HPDE6-E6E7 (cell line): ENCODE measurements at regions not wholly inside any gene's neighbourhood (a gene's known extent, or its start where the extent isn't known, plus 50 kb on each side); places are given as distances from the start of the nearest gene placed in this dataset.

Source experiments
- DNase-seq: peaks from one replicate; pipeline ENCODE4 v3.0.0; 2011; ENCODE audit warnings: missing footprints; ENCODE audit errors: extremely low spot score

DNA sequence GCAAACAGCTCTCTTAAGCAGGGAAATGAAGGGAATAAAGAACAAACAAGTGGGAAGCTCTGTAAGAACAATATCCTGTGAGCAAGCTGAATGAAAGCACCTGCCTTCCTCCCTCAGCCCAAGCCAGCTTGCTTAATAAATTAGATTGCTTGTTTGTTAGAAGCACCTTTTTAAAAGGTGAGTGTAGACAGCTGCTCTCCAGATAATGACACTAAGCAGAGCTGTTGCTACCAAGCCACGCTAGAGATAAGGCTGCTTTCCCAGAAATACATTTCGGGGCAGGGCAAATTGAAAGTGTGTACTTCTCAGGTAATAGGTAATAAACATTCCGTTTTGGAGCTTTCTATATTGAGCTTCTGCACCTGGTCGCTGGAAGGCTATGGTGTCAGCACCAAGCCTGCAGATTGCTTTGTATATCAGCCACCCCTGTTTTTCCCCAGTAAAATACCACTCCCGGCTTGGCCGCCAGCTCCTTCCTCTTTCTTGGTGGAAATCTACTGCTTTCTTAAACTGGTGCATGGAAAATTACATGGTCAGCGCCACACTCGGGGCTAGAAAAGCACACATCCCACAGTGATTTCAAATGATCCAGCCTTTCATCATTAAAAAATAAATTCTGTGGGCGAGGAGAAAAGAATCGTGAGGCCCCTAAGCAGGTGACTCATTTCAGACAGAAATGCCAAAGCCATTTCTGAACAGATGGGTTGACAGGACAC lies 151.3 kb downstream of the ETS2 start:
- DNase-seq, result no peak

DNA sequence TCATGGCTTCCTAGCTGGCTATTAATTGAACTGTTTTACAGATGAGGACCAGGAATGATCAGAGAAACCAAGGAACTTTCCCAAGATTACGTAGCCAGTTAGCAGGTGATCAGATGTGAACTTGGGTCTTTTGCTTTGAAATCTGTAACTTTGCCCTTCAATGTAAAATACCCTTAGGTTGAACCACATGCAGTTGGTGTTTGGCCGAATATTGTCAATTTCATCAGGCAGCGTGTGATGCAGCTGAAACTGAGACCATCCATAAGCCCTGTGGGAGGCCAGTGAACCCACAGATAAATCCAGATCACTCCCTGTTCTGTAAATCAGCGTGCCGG lies 150.8 kb downstream of the ETS2 start:
- DNase-seq, result no peak

- DNase-seq, result no peak
These were observed 150.3 kb downstream of the ETS2 start for GRCh38 chr21:38956007-38956406.

DNA sequence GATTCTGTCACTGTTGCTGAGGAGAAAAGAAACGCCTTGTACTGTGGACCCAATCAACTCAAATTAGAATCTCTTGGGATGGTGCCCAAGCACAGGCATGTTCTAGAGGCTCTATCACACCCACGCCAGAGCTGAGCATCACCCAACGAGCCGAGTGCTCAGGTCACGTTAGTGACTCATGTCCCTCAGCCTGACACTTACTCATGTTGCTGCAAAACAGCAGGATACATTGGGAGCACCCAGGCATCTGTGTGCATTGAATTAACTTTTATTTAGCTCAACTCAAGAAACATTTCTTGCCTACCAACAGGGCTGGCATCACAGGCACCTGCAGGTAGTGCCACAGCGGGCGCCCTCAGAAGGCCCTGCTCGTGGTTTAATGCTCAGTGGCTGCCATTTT lies 149.8 kb downstream of the ETS2 start:
- DNase-seq, result peak; percentile 76

GRCh38 chr21:38954588-38955004 lies 148.9 kb downstream of the ETS2 start:
- DNase-seq, result no peak

- no peak for DNase-seq
These were observed 147.8 kb downstream of the ETS2 start for GRCh38 chr21:38953516-38953915.

DNA sequence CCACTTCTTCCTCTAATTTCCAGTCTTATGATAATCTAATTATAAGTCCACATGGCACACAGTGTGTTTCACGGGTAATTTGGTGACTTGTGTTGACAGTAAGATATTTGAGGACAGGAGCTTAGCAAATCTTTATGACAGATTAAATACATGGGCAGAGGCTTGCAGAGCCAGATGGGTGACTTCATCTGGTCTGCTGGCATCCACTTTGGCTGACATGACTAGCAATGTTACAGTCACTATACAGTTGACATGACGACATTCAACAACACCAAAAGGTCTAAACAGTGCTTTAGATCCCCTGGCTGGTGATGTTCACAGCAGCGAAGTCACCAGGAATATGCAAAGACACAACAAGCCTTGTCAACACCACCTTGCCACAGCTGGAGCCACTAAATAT lies 147.2 kb downstream of the ETS2 start:
- DNase-seq, result no peak

DNA sequence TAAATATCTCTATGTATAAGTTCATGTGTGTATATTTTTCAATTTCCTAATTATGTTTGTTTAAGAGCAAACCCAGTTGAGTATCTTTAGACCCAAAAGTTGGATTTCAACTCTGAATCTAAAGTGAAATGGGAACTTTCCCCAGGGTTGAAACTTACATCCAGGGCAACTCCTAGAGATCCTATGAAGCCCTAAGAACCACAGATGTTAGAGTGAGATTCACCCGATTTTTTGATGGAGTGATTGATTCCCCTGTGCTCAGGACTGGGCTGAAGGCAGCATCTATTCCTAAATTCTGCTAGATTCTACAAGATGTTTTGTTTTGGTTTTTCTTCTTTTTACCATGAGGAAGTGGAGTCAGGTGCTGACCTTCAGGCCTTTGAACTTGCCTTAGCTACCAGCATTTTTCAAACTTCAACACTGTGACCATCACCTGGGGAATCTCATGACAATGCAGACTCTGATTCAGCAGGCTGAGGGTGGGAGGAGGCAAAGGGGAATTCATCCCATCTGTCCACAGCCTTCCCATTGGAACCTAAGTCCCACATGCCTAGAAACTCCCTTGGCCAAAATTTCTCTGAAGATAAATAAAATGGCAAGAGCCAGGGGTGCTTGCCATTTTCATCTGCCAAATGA lies 145.5 kb downstream of the ETS2 start:
- no peak for DNase-seq

DNA sequence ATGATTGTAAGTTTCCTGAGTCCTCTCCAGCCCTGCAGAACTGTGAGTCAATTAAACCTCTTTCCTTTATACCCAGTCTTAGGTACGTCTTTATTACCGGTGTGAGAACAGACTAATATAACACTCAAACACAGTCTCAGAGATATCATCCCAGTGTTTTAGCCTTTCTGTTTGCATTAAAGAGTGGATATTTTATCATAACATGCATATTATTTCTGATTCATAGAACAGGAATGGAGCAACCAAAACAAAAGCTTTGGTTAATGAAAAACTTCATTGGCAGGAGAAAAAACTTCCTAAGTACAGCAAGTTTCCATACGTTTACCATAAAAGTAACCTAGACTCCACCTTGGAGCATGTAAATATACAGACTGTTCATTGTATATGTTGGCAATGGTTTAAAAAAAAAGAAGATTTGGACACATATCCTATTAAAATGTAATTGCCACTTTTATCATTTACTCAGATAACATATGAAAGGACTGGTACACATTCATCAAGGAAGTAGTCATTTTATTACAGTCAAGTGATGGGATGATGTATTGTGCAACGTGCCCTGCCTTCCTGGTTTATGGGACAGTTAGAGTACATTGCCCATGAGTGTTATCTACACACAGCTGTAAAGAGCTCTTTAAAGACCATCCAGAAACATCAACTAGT lies 144.8 kb downstream of the ETS2 start:
- DNase-seq, result no peak

- DNase-seq, result no peak
These were observed 143.3 kb downstream of the ETS2 start for GRCh38 chr21:38949070-38949380.

GRCh38 chr21:38948377-38949069 lies 142.8 kb downstream of the ETS2 start:
- no peak for DNase-seq

DNA sequence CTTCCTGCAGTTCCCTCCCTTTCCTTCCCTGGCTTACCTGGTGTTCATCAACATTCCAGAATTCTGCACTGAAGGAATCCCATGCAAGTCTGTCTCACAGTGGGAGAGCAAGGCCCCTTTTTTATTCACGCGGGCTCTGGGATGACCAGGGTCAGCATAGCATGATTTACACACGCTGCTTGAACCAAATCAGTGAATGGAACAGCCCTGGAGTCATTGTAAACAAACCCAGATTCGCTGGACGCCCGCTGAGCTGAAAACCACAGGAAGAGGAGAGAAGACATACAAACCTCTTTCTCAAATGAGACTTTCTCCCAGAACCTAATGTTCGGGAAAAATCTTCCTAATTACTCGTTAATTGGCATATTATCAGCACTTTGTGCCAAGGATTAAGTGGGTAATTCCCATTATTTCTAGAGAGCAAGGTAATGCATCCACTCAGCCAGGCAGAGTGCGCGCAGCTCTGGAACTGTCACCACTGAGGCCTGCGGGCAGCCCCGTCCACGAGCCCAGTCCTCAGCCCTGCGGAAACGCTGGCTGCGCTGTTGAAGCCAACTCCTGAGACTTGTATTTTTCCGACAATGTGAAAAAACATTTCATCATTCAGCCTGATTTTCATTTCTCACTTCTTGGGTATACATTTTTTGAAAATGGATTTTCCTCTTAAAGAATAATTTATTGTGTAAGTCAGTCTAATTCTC lies 140.0 kb downstream of the ETS2 start:
- DNase-seq, result no peak

GRCh38 chr21:38944903-38945302 lies 139.2 kb downstream of the ETS2 start:
- no peak for DNase-seq

DNA sequence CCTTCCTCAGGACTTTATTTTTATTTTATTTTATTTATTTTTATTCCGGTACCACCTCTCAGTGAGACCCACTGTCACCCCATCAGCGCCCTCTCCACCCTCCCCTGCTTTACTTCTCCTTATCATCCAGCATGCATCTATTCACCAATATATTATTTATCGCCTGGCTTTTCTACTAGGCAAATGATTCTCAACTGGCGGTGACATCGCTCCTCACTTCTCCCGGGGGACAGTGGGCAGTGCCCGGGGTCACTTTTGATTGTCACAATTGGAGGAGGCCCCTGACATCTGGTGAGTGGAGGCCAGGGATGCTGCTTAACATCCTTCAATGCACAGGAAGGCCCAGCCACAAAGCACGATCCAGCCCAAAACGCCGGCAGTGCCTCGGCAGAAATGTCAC lies 138.7 kb downstream of the ETS2 start:
- DNase-seq, result no peak

- DNase-seq, result no peak
These were observed 137.1 kb downstream of the ETS2 start for GRCh38 chr21:38942748-38943211.

- no peak for DNase-seq
These were observed 133.0 kb downstream of the ETS2 start for GRCh38 chr21:38938769-38939168.

GRCh38 chr21:38938343-38938742 lies 132.6 kb downstream of the ETS2 start:
- DNase-seq, result no peak

DNA sequence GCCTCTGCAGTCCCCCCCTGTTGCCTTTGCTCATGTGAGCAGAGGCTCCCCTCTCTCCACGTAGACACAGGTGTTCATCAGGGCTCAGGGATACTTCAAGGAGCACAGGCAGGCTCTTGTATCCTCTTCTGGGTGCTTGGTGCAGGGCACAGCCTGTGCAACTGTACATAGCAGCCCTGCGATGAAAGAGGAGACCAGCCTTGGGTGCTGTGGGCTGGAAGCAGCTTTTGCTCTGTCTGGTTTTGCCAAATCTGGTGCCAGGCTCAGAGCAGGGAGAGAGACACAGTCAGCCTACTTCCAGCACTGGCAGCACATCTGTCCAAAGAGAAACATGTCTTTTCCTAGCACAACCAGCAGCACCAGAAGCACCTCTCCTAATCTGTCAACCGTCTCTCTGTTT lies 132.1 kb downstream of the ETS2 start:
- DNase-seq, result no peak

DNA sequence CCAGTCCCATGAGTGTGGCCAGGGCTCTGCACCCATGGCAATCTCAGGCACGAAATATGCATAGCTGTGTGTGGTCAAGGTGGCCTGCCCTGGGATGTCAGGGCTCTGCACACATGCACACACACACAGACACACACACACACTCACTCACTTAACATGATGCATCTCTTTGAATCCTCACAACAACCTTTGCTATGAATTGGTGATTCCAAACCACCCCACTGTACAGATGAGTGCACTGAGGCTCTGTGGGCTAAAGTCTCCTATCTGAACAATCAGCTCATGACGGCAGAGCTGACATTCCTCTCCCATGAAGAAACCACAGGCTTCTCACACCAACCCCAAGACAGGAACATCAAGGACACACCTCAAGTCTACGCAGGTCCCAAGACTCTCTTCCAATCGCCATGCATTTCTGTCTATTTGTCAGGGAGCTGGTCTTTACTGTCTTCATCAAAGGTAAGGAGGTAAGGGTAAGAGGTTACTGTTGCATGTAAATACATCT lies 131.6 kb downstream of the ETS2 start:
- DNase-seq, result no peak

DNA sequence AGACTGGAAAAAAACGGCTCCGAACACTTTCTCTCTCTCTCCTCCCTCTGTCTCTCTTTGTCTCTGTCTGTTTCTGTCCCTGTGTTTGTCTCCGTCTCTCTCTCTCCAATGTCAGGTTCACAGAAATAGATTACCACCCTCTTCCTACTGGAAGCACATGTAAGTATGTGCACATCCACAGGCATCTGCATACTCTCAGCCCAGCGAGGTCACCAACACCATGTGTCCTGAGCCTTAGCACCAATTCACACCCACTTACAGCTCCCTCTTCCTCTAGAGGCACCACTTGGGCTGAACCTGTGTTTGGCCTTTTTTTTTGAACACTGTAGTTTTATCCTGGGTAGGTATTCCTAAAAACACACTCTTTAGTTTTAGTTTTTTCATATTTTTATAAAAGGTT lies 130.5 kb downstream of the ETS2 start:
- no peak for DNase-seq

DNA sequence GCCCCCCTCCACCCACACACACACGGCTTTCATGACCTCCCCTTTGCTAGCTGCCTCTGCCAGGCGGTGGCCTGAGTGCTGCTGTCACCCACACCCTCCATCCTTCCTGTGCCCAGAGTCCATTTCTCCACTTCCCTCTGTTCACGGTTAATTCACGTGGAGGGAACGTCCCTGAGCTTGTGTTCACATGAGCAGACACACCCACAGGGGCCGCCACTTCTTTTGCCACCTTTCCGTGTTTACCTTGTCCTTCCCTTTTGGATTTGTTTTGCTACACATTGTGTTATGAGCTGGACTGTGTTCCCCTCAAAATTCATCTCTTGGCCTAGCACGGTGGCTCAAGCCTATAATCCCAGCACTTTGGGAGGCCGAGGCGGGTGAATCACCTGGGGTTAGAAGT lies 128.0 kb downstream of the ETS2 start:
- DNase-seq, result no peak

- DNase-seq, result no peak
These were observed 125.6 kb downstream of the ETS2 start for GRCh38 chr21:38931291-38931690.
